ENCODE measurements at regions not wholly inside any gene's neighbourhood (a gene's known extent, or its start where the extent isn't known, plus 50 kb on each side); places are given as distances from the start of the nearest gene placed in this dataset.

DNA sequence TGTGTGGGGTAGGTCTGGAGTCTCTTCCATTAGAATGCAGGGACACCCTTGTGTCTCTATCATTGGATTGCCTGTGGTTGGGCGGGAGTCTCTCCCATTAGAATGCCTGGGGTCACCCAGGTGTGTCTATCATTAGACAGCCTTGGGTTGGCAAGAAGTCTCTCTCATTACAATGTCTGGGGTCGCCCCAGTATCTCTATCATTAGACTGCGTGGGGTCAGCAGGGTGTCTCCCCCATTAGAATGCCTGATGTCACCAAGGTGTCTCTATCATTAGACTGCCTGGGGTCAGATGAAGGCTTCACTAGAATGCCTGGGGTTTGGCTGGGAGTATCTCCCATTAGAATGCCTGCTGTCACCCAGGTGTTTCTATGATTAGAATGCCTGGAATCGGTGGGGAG, 1539.0 kb downstream of the UQCRFS1 start:
- no peak for TF ChIP-seq CTCF (IDR thresholded peaks at IDR 0.05; ENCODE audit: extremely low read depth in 1 of 2, insufficient read depth in 1 of 2, low read depth in 1 of 2, low read length in 2 of 2)
- no peak for TF ChIP-seq POLR2A (IDR thresholded peaks at IDR 0.05; ENCODE audit: low read depth, low read length)
- TF ChIP-seq POLR2AphosphoS5 (IDR thresholded peaks at IDR 0.05; ENCODE audit: insufficient read depth, low read depth, low read length): no peak
- TF ChIP-seq EZH2 (IDR thresholded peaks at IDR 0.05; ENCODE audit: borderline replicate concordance, low read depth, low read length, severe bottlenecking): no peak
- no peak for TF ChIP-seq FOS (IDR thresholded peaks at IDR 0.05; ENCODE audit: borderline replicate concordance, insufficient read depth, low read length)
- H3K9me1 ChIP-seq (replicated peaks; ENCODE audit: control insufficient read depth, extremely low read depth, insufficient read depth, low read length): no peaks in the 10 kb centered on the region
- dilution Hi-C loops (cut with MboI; ENCODE audit: extremely low pct_ligation_motif_present, low sequenced_read_pairs) (no loop called here), intact Hi-C loops (cut with micrococcal nuclease) (no loop called here)
- H3K4me2 ChIP-seq (ENCODE audit: insufficient read depth, low read length): no peak overlapping the region
- no peaks in the 10 kb centered on the region for H4K20me1 ChIP-seq (replicated peaks; ENCODE audit: control insufficient read depth, extremely low read depth, insufficient read depth, low read length)
- no peak overlapping the region for H3K27ac ChIP-seq (ENCODE audit: insufficient read depth, low read depth, low read length)
- H3K36me3 ChIP-seq (ENCODE audit: control insufficient read depth in 2 of 2, extremely low read depth in 1 of 2, insufficient read depth in 2 of 2, low read length in 2 of 2): no peaks in the 10 kb centered on the region
- POLR2A ChIA-PET: no interaction called here
- no peaks in the 10 kb centered on the region for H3K79me2 ChIP-seq (ENCODE audit: control insufficient read depth, insufficient read depth, low read length)
- H3K9me3 ChIP-seq (replicated peaks; ENCODE audit: control insufficient read depth, insufficient read depth, low read length): no peaks in the 10 kb centered on the region
- CTCF ChIA-PET: no interaction called here
- FAIRE-seq (no peak), DNase-seq (ENCODE audit: low read depth, low spot score) (no peak)
- H2AFZ ChIP-seq (ENCODE audit: low read depth, low read length): no peak overlapping the region
- H3K4me3 ChIP-seq (replicated peaks in 1 of 3; ENCODE audit: insufficient read depth in 1 of 3, low read depth in 1 of 3, low read length in 3 of 3): no peak overlapping the region
- no peak overlapping the region for H3K9ac ChIP-seq (replicated peaks; ENCODE audit: extremely low read depth, insufficient read depth, low read length)
- BruUV-seq (replicated peaks): no TSS peak
- H3K27me3 ChIP-seq (ENCODE audit: control insufficient read depth in 2 of 2, insufficient read depth in 2 of 2, low read length in 2 of 2): no peaks in the 10 kb centered on the region
- H3K4me1 ChIP-seq (ENCODE audit: control insufficient read depth, extremely low read depth, insufficient read depth, low read length): no peaks in the 10 kb centered on the region

GRCh38 chr19:27672309-27673047, 1540.5 kb downstream of the UQCRFS1 start:
- DNase-seq (ENCODE audit: low read depth, low spot score) (no peak), FAIRE-seq (no peak)
- H3K9me1 ChIP-seq (replicated peaks; ENCODE audit: control insufficient read depth, extremely low read depth, insufficient read depth, low read length): no peaks in the 10 kb centered on the region
- H3K79me2 ChIP-seq (ENCODE audit: control insufficient read depth, insufficient read depth, low read length): no peaks in the 10 kb centered on the region
- ChIA-PET CTCF (no interaction called here), POLR2A (no interaction called here)
- no peaks in the 10 kb centered on the region for H3K36me3 ChIP-seq (ENCODE audit: control insufficient read depth in 2 of 2, extremely low read depth in 1 of 2, insufficient read depth in 2 of 2, low read length in 2 of 2)
- no TSS peak for BruUV-seq (replicated peaks)
- no peak overlapping the region for H3K27ac ChIP-seq (ENCODE audit: insufficient read depth, low read depth, low read length)
- TF ChIP-seq POLR2A (IDR thresholded peaks at IDR 0.05; ENCODE audit: low read depth, low read length): no peak
- no peak for TF ChIP-seq GATA2 (IDR thresholded peaks at IDR 0.05; ENCODE audit: insufficient read depth, insufficient read length, low read depth, low read length)
- dilution Hi-C loops (cut with MboI; ENCODE audit: extremely low pct_ligation_motif_present, low sequenced_read_pairs) (no loop called here), intact Hi-C loops (cut with micrococcal nuclease) (no loop called here)
- H3K27me3 ChIP-seq (ENCODE audit: control insufficient read depth in 2 of 2, insufficient read depth in 2 of 2, low read length in 2 of 2): no peaks in the 10 kb centered on the region
- no peaks in the 10 kb centered on the region for H3K4me1 ChIP-seq (ENCODE audit: control insufficient read depth, extremely low read depth, insufficient read depth, low read length)
- H2AFZ ChIP-seq (ENCODE audit: low read depth, low read length): no peak overlapping the region
- H3K9ac ChIP-seq (replicated peaks; ENCODE audit: extremely low read depth, insufficient read depth, low read length): no peak overlapping the region
- no peak overlapping the region for H3K4me3 ChIP-seq (replicated peaks in 1 of 3; ENCODE audit: insufficient read depth in 1 of 3, low read depth in 1 of 3, low read length in 3 of 3)
- H3K9me3 ChIP-seq (replicated peaks; ENCODE audit: control insufficient read depth, insufficient read depth, low read length): no peaks in the 10 kb centered on the region
- no peak overlapping the region for H3K4me2 ChIP-seq (ENCODE audit: insufficient read depth, low read length)
- H4K20me1 ChIP-seq (replicated peaks; ENCODE audit: control insufficient read depth, extremely low read depth, insufficient read depth, low read length): no peaks in the 10 kb centered on the region

Measured in endothelial cell of umbilical vein (primary cell).